Endothelial cell of umbilical vein (primary cell): ENCODE measurements at regions not wholly inside any gene's neighbourhood (a gene's known extent, or its start where the extent isn't known, plus 50 kb on each side); places are given as distances from the start of the nearest gene placed in this dataset.

ENCODE experiments used
- BruUV-seq: library from RNA; stranded (reverse); fragments of 400-500 nt; replicated peaks from 2 replicates; lab custom pipeline; 2021; lab: Mats Ljungman, UMichigan
- CTCF ChIA-PET: fragments of 300-600, 350-600 bp; sonication (Branson Sonifier 250); formaldehyde crosslinking; loops from one replicate; lab custom pipeline; 2021; ENCODE audit warnings: antibody characterized with exemption, inconsistent platforms; lab: Charles Lee
- POLR2A ChIA-PET: fragments of 300-600, 350-600 bp; sonication (Branson Sonifier 250); formaldehyde crosslinking; loops from one replicate; lab custom pipeline; 2021; ENCODE audit warnings: antibody characterized with exemption, inconsistent platforms; lab: Charles Lee
- DNase-seq: peaks from one replicate; pipeline ENCODE4 v3.0.0-alpha.2; 2011; ENCODE audit warnings: low read depth, low spot score
- FAIRE-seq: peaks from 2 replicates; lab custom pipeline; 2011; peaks lifted over from hg19 to GRCh38; lab: Jason Lieb, UNC
- H2AFZ ChIP-seq: 2 replicates; pipeline ENCODE4 v1.6.0; 2012; ENCODE audit warnings: low read depth, low read length, control low read depth, inconsistent platforms
- H3K27ac ChIP-seq: 2 replicates; pipeline ENCODE4 v1.5.1; 2011; ENCODE audit warnings: low read depth, mild to moderate bottlenecking, control low read depth, low read length, moderate library complexity; ENCODE audit not compliant: insufficient read depth
- H3K27me3 ChIP-seq, 2 experiments: 2 replicates each; pipeline versions ENCODE4 v1.6.0 to v1.6.1; 2011; ENCODE audit warnings: low read length in 2 of 2, mixed read lengths in 1 of 2; ENCODE audit not compliant: control insufficient read depth in 2 of 2, insufficient read depth in 2 of 2
- H3K36me3 ChIP-seq, 2 experiments: 2 replicates in 1 of 2; 3 replicates in 1 of 2; pipeline ENCODE4 v1.5.1; 2011; ENCODE audit warnings: low read length in 2 of 2, mild to moderate bottlenecking in 1 of 2, moderate library complexity in 1 of 2; ENCODE audit not compliant: control insufficient read depth in 2 of 2, insufficient read depth in 2 of 2; ENCODE audit errors: extremely low read depth in 1 of 2
- H3K4me1 ChIP-seq: 3 replicates; pipeline ENCODE4 v1.5.1; 2011; ENCODE audit warnings: mild to moderate bottlenecking, low read length; ENCODE audit not compliant: control insufficient read depth, insufficient read depth; ENCODE audit errors: extremely low read depth
- H3K4me2 ChIP-seq: 2 replicates; pipeline ENCODE4 v1.6.1; 2011; ENCODE audit warnings: low read length, control low read depth, mixed read lengths; ENCODE audit not compliant: insufficient read depth
- H3K4me3 ChIP-seq, 3 experiments: fragments of 200-600 bp in 1 of 3; sonication (generic), shearing (Covaris generic) in 1 of 3; replicated peaks in 1 of 3; 2 replicates each; pipeline ENCODE4 v1.5.1; 2011 to 2016; ENCODE audit warnings: control low read depth in 3 of 3, low read length in 3 of 3, mild to moderate bottlenecking in 2 of 3, inconsistent platforms in 1 of 3, low read depth in 1 of 3, moderate library complexity in 1 of 3; ENCODE audit not compliant: insufficient read depth in 1 of 3
- H3K79me2 ChIP-seq: 2 replicates; pipeline ENCODE4 v1.6.0; 2012; ENCODE audit warnings: low read length, inconsistent platforms; ENCODE audit not compliant: control insufficient read depth, insufficient read depth
- H3K9ac ChIP-seq: replicated peaks from 2 replicates; pipeline ENCODE3; 2011; ENCODE audit warnings: low read length, control low read depth; ENCODE audit not compliant: insufficient read depth; ENCODE audit errors: extremely low read depth
- H3K9me1 ChIP-seq: replicated peaks from 3 replicates; pipeline ENCODE4 v1.6.0; 2011; ENCODE audit warnings: mild to moderate bottlenecking, low read length; ENCODE audit not compliant: control insufficient read depth, insufficient read depth; ENCODE audit errors: extremely low read depth
- H3K9me3 ChIP-seq: replicated peaks from 2 replicates; pipeline ENCODE4 v1.5.1; 2012; ENCODE audit warnings: low read length, inconsistent platforms; ENCODE audit not compliant: control insufficient read depth, insufficient read depth
- H4K20me1 ChIP-seq: replicated peaks from 2 replicates; pipeline ENCODE3; 2011; ENCODE audit warnings: mild to moderate bottlenecking, low read length; ENCODE audit not compliant: control insufficient read depth, insufficient read depth; ENCODE audit errors: extremely low read depth
- CTCF ChIP-seq, 2 donors: IDR thresholded peaks; 1 replicate in 1 of 2; 2 replicates in 1 of 2; pipeline ENCODE4 v1.5.1; 2011; ENCODE audit warnings: low read length in 2 of 2, mild to moderate bottlenecking in 2 of 2, moderate library complexity in 2 of 2, control low read depth in 1 of 2, inconsistent platforms in 1 of 2, low read depth in 1 of 2; ENCODE audit not compliant: insufficient read depth in 1 of 2; ENCODE audit errors: extremely low read depth in 1 of 2
- EZH2 ChIP-seq: IDR thresholded peaks from 2 replicates; pipeline ENCODE4 v1.6.1; 2012; ENCODE audit warnings: borderline replicate concordance, low read depth, mild to moderate bottlenecking, moderate library complexity, low read length, inconsistent platforms; ENCODE audit not compliant: severe bottlenecking
- FOS ChIP-seq: IDR thresholded peaks from 2 replicates; pipeline ENCODE4 v1.6.1; 2011; ENCODE audit warnings: mild to moderate bottlenecking, low read length, moderate library complexity, borderline replicate concordance; ENCODE audit not compliant: insufficient read depth
- GATA2 ChIP-seq: IDR thresholded peaks from 2 replicates; pipeline ENCODE4 v1.7.0; 2011; ENCODE audit warnings: low read depth, mild to moderate bottlenecking, moderate library complexity, mixed read lengths, low read length; ENCODE audit not compliant: insufficient read length, insufficient read depth
- JUN ChIP-seq: IDR thresholded peaks from 2 replicates; pipeline ENCODE4 v1.6.1; 2011; ENCODE audit warnings: borderline replicate concordance, low read depth; ENCODE audit not compliant: insufficient read length, insufficient read depth
- MAX ChIP-seq: IDR thresholded peaks from 2 replicates; pipeline ENCODE4 v1.6.1; 2011; ENCODE audit not compliant: insufficient read depth, insufficient read length
- MYC ChIP-seq: IDR thresholded peaks from one replicate; pipeline ENCODE4 v1.6.1; 2011; ENCODE audit warnings: mild to moderate bottlenecking, low read depth, low read length
- POLR2A ChIP-seq: IDR thresholded peaks from 2 replicates; pipeline ENCODE4 v1.6.1; 2012; ENCODE audit warnings: low read depth, mild to moderate bottlenecking, control low read depth, low read length
- POLR2AphosphoS5 ChIP-seq: IDR thresholded peaks from 2 replicates; pipeline ENCODE4 v1.6.1; 2012; ENCODE audit warnings: low read depth, mild to moderate bottlenecking, control low read depth, low read length, moderate library complexity; ENCODE audit not compliant: insufficient read depth
- dilution Hi-C: fragments of 300-500 bp; cut with MboI; formaldehyde crosslinking; loops from one replicate; pipeline ENCODE4 v1.15.0; 2019; ENCODE audit warnings: low sequenced_read_pairs; ENCODE audit not compliant: extremely low pct_ligation_motif_present
- intact Hi-C: fragments of 100-400 bp; cut with micrococcal nuclease; formaldehyde crosslinking; loops from one replicate; pipeline ENCODE4 v1.10.0; 2022

- H3K9ac ChIP-seq, result no peak overlapping the region
- intact Hi-C loops, result no loop called here
- ChIA-PET CTCF (interaction anchor here (1.0 to 1.2 kb wide), 2 partner anchors 26 to 66 kb away, joined by 4 read pairs; no protein-coding TSS in a partner anchor), POLR2A (no interaction called here)
- DNase-seq (no peak), FAIRE-seq (no peak)
- H3K9me1 ChIP-seq, result no peaks in the 10 kb centered on the region
- H3K36me3 ChIP-seq, result no peaks in the 10 kb centered on the region
- no peaks in the 10 kb centered on the region for H4K20me1 ChIP-seq
- BruUV-seq, result no TSS peak
- no peak overlapping the region for H3K4me3 ChIP-seq
- no peaks in the 10 kb centered on the region for H3K27me3 ChIP-seq
- dilution Hi-C loops, result no loop called here
- no peaks in the 10 kb centered on the region for H3K4me1 ChIP-seq
- H3K9me3 ChIP-seq, result no peaks in the 10 kb centered on the region
- no peak overlapping the region for H3K27ac ChIP-seq
- TF ChIP-seq POLR2AphosphoS5, result no peak
- no peak for TF ChIP-seq JUN
- TF ChIP-seq GATA2, result no peak
- no peak for TF ChIP-seq FOS
- no peak for TF ChIP-seq MYC
- TF ChIP-seq POLR2A, result no peak
- no peak for TF ChIP-seq EZH2
- no peak for TF ChIP-seq MAX
- no peak for TF ChIP-seq CTCF (IDR thresholded peaks at IDR 0.05; ENCODE audit: extremely low read depth in 1 of 2, insufficient read depth in 1 of 2, low read depth in 1 of 2, low read length in 2 of 2)
- H3K79me2 ChIP-seq, result no peaks in the 10 kb centered on the region
- no peak overlapping the region for H3K4me2 ChIP-seq
- no peak overlapping the region for H2AFZ ChIP-seq
Measured at GRCh38 chr12:75672200-75672599, 160.8 kb upstream of the KRR1 start.
